HG03064 (cell line): ENCODE measurements at regions not wholly inside any gene's neighbourhood (a gene's known extent, or its start where the extent isn't known, plus 50 kb on each side); places are given as distances from the start of the nearest gene placed in this dataset.
"Not testable (repeated sequence)": the region's sequence is repeated elsewhere in the genome, so short reads cannot be mapped to it uniquely, and the experiment has no call there.

Source experiments
- ATAC-seq: cut with Tn5 transposase; IDR thresholded peaks from one replicate; pipeline ENCODE4 v1.9.1; 2021; ENCODE audit warnings: low read depth; ENCODE audit not compliant: unreplicated experiment

DNA sequence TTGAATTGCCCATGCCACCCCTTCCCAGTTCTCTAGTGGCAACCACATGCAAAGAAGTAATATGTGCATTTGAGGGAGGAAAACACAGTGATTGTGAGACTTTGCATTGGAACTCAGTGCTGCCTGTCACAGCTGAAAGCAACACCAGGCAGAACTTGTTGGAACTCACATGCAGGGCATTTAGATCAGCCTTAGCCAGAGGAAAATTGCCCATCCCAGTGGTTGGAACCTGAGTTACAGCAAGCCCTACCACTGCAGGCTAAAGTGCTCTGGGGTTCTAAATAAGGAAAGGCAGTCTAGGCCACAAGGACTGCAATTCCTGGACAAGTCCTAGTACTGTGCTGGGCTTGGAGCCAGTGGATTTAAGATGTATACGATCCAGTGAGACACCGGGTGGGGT, 245.3 kb upstream of the UFL1 start:
- ATAC-seq: no peak

DNA sequence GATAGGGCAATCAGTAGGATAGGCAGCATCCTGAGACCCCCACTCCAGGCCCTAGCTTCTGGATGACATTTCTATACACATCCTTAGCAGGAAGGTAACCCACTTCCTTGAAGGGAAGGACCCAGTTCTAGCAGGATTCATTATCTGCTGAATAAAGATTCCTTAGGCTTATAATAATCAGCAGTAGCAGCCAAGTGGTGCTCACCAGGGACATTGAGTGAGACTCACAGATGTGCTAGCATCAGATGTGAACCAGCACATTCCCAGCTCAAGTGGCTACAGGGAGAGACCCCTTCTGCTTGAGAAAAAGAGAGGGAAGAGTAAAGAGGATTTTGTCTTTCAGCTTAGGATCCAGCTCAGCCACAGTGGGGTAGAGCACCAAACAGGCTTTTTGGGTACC, 244.8 kb upstream of the UFL1 start:
- ATAC-seq: no peak

DNA sequence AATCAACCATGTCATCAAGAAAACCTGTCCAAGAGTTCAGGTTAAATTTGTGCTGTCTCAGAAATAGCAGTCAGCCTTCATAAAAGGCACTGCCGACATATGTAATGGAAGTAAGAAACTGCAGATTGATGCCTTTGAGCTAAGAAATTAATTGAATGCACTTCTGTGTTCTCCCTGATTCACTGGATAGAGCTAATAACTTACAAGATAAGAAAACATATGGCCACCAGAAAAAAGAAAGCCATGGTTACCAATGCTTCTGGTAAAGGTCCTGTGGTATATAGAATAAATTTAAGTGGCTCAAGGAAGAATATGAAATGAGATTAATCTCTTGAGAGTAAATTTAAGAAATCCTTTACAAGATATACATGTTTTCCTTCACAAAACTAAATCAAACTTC, 242.5 kb upstream of the UFL1 start:
- no peak for ATAC-seq

DNA sequence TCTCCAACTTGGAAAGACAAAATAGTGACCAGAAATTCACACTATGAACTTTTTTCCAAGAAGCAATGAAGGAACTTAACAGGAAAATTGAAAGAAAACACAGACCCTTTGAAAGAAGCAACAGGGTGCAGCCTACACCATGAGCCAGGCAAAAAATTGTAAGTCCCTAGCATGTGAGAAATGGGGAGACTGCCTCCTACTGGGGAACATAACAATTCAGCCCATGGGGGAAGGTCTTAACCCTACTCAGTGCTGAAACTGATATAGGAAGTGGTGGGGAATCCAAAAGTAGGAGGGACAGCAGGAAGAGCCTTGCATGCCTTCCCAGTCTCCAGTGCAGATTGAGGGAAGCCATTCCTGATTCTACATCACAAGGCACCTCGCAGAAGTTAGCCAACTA, 235.1 kb upstream of the UFL1 start:
- ATAC-seq: no peak

DNA sequence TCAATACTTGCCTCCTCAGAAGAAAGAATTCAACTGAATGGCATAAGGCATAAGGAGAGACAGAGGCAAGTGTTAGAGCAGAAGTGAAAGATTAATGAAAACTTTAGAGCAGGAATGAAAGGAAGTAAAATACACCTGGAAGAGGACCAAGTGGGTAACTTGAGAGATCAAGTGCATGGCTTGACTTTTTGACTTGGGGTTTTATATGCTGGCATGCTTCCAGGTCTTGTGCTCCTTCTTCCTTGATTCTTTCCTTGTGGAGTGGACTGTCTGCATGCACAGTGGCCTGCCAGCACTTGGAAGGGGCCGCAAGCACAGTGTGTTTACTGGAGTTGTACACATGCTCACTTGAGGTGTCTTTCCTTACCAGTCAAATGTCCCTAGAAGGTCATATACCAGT, 222.1 kb upstream of the UFL1 start:
- ATAC-seq: no peak

DNA sequence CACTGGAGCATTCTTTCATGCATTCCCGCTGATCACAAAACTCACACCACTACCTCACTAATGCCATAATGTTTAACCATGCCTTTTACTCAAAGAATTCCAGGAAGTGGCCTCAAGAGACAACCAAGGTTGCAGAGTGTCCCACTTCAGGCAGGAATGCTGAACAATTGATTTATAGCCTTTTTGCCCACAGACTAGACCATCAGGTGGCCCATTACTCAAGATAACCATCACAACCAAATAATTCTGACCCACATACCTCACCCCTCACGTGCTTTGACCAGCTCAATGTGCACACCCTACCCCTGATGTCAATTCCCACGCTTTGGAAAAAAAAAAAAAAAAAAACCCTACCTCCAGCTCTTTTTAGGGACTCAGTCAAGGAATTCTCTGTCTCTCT, 220.6 kb upstream of the UFL1 start:
- no peak for ATAC-seq

DNA sequence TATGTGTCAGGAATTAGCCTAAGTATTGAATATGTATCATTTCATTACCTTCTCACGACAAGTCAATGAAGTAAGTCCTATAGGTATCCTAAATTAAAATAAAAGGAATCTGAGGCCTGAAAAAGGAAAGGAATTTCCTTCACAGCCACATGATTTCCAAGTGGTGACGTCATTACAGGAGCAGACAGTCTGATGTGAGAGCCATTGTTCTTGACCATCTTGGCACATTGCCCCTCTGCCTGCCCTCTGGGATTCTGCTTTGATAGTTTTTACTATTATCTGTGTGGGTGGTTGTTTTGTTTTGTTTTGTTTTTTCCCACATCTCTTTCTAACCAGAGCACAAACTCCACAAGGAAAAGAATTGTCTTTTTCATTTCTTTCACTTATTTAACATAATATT, 219.8 kb upstream of the UFL1 start:
- no peak for ATAC-seq

DNA sequence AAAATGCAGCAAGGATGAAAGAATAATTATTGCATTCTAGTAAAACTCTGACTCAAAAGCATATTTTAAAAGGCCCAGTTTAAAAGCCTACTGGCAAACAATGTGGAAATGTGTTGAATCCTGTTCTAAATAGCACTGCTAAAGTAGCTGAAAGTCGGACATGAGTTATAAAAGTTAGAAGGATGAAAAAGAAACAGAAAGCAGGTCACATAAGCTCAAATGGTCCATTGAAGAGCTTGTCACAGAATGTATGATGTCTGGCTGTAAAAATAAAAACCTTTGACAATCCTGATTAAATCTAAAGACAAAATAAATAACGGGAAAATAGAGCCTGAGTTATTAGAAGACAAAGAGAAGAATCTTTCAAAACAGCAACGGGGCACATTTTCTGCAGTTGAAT, 218.6 kb upstream of the UFL1 start:
- no peak for ATAC-seq

DNA sequence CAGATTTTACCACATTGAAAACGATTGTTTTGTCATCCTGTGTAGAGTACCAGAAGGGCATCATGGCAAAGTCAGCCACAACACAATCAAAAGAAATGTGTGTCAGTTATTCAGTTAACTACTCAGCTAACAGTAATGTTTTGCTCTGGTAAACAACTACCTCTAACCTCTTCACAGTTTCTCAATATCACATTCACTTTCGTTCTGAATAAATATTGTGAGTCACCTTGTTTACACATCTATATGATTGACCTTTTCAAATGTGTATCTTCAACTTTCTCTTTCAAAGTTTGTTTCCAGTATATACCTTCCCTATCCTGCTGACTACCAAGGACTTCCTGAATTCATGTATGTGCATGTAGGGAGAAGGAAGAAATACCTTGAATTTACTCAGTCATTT, 216.6 kb upstream of the UFL1 start:
- ATAC-seq: peak; percentile 98

DNA sequence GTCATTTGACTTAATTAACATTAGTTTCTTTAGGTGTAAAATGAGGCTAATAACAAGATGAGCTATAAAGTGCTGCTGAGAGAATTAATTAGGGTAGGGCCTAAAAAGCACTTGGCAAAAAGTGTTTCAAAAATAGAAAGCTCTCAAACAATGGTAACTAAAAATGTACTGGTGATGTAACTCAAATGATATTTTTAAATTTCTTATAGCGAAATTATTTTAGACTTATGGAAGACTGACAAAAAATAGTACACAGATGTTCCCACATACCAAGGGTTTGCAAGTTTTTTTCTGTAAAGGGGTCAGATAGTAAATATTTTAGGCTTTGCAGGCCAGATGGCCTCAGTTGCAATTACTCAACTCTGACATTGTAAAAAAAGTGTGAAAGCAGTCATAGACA, 190.7 kb upstream of the UFL1 start:
- no peak for ATAC-seq

DNA sequence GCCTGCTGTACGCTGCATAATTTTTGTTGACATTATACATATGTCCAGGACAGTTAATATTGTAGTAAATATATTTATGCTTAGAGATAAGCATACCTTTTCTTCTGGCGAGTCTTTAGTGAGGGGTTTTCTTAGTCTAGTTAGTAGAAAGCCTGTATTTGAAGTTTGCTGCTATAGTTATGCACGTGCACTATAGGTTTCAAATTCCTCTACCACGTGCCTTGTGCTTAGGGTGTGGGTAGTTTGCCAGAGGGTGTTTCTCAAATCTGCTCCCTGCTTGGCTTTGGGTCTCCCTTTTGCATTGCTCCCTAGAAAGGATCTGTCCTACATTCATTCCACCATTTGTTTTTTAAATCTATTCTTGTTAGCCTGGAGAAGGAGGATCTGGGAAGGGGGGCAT, 181.4 kb upstream of the UFL1 start:
- ATAC-seq: no peak

DNA sequence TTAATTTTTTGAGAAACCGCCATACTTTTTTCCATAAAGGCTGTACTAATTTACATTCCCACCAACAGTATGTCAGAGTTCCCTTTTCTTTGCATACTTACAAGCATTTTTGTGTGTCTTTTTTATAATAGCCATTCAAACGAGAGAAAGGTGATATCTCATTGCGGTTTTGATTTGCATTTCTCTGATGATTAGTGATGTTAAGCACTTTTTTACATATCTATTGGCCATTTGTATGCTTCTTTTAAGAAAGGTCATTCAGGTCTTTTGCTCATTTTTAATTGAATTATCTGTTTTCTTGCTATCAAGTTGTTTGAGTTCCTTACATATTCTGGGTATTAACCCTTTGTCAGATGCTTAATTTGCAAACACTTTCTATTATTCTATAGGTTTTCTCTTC, 176.1 kb upstream of the UFL1 start:
- no peak for ATAC-seq

DNA sequence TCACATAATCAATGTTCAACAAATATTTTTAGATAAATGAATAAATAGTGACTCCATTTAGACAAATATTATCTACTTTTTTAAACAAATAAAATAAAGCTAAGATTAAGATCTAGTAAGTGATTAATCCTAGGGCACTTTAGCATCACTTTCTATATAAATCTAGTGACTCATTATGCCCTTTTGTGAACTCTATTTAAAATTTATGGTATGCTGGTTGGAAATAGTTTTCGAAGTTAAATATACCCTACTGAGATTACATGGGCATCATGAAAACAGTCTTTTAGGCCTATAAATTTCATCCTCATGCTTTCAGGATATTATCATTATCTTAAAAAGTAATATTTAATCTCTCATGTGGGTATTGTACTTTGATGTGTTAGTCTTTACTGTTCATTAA, 140.4 kb upstream of the UFL1 start:
- no peak for ATAC-seq

DNA sequence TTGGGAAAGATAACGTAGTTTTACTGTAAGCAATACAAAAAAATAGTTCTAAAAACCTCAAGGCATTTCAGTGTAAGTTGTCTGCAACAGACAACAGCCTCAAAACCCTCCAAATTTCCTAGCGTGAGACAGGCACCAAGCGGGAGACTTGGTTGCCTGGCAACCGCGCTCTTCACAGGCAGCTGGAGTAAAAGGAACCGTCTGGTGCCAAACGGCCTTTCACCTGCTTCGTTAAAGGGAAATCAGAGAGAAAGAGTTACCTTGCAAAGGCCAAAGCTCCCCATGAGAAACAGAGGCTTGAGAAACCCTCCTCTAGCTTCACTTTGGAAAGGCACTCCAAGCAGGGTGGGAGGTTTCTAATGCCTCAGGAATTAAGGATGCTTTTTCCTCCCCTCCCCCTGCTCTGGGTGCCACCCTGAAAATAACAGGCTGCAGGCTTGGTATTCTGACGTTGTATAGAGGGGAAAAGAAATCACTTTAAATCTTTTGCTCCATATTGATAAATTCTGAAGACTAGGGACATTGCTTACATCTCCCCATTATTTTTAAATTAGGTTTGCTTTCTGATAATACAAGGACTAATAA, 129.7 kb upstream of the UFL1 start:
- no peak for ATAC-seq

DNA sequence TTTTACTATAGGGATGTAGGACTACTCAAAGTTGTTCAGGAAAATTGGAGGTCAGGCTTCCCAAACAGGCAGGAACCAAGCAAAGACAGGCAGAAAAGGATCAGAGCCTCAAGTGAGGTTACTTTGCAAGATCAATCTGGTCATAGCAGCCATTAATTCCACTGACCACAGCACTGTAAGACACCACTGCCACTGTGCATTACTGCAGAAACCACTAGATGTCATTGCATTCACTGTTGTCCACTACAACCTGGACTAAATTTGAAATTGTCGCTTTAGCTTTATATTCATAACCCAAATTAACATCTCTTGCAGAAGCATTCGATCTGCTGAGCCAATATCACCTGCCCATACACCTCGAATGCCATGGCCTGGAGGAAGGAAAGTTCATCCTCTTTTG, 126.9 kb upstream of the UFL1 start:
- no peak for ATAC-seq

DNA sequence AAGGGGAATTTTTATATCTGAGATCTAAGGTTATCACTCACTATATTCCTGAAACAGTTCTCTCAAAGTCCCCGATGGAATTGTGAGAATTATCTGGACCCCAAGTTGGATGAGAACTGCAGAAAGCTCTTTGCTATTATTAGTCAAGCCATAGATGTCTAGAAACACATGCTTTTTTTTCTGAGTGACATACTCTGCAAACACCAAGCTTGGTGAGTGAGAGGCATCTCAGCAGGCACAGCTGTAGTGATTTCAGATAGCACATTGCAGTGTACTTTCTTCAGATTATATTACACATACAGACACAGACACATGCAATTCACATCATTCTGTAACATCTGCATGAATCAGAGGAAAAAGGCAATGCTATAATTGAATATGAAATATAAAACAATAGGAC, 111.1 kb upstream of the UFL1 start:
- no peak for ATAC-seq

DNA sequence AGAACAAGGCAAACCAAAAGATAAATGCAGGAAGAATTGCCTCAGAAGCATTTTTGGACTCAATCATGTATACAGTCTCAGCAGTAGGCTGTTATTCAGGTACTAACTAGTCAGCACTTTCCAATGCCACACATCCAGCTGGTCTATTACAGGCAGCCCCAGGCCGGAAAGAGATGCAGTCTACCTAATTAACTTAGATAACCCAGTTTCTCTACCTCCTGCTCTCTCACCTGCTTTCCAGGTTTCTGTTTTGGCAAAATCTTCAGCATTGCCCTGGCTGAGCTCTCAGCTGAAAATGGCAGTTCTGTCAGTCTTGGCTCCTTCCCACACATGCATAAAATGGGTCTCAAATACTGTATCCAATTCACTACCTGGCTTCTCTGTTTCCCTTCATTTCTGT, 101.3 kb upstream of the UFL1 start:
- no peak for ATAC-seq

DNA sequence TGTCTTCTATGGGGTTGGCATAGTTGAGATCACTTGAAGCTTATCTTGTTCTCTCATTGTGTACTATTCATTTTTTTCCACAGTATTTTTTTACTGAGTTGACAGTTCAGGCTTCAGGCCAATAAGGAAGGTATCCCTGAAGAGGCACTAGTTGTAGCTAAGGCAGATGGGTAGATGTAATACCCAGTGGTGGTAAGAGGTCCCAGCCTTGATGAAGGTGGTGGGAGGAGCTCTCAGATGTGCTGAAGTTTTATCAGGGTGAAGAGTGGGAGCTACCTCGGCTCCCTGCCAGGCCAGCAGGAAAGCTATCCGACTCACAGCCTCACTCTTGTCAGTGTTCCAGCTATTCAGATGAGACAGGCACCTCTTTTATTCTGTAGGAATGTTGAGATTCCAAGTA, 87.7 kb upstream of the UFL1 start:
- ATAC-seq: no peak

DNA sequence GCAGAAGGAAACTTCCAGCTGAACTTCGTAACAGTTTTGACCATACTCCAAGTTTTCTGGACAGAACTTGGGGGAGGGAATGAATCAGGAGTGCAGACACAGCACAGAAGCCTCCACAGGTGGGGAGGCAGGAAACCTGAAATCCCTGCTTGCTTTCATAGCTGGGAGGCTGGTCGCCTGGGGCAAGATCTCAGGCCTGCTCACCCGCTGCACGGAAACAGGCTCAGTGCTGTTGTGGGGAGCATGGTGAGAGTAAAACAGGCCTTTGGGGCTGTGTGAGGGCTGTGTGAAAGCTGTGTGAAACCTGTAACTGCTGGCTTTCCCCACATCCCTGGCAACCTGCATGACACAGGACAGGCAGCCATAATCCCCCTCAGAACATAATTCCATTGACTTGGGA, 85.2 kb upstream of the UFL1 start:
- ATAC-seq: no peak

DNA sequence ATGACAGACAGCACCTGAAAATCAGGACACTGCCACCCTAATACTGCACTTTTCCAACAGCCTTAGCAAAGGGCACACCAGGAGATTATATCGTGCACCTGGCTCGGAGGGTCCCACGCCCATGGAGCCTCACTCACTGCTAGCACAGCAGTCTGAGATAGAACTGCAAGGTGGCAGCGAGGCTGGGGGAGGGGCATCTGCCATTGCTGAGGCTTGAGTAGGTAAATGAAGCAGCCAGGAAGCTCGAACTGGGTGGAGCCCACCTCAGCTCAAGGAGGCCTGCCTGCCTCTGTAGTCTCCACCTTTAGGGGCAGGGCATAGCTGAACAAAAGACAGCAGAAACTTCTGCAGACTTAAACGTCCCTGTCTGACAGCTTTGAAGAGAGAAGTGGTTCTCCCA, 84.4 kb upstream of the UFL1 start:
- not testable (repeated sequence) for ATAC-seq

DNA sequence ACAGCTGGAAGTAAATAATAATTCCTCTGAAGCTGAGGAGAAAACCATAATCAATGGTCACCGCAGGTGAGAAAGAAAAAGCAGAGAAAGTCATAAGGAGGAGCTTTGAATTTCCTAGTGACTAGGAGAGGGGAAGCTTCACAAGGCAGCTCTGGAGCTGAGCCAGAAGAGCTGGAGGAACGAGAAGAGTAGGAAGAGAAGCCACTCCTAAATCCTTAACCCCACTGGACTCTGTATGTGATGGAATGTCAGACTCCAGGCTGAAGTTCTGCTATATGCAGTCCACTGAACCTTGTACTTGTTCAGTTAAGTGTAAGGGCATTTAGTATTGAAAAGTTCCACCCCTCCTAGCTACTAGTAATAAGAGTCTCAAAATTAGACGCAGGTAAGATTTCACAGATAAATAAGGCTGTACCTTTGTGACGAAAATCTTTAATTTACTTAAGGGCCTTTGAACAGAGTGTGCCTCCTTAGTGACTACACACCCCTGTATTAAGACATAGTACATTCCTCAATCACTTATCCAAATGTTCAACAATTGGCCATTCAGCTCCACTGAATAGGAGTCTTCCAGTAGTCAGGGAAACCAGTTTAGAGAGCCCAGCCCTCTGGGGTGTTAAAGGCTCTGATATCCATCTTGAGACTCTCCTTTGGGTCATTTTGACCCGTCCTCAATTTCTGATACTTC, 71.4 kb upstream of the UFL1 start:
- ATAC-seq: no peak

DNA sequence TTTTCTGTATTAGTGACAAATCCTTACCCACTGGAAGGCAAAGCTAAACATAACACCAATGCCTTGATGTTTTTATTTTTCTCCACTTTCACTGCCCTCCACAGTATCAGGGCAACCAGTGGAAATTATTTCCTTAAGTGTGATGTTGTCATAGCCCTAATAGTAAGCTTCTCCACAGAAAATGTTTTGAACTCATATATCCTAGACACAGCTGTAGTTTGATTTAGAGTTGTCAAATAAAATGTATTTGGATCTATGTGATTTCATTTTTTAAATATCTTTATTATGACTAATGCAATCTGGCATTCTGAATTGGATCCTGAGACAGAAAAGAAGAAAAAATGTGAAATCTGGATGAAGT, 70.9 kb upstream of the UFL1 start:
- no peak for ATAC-seq

DNA sequence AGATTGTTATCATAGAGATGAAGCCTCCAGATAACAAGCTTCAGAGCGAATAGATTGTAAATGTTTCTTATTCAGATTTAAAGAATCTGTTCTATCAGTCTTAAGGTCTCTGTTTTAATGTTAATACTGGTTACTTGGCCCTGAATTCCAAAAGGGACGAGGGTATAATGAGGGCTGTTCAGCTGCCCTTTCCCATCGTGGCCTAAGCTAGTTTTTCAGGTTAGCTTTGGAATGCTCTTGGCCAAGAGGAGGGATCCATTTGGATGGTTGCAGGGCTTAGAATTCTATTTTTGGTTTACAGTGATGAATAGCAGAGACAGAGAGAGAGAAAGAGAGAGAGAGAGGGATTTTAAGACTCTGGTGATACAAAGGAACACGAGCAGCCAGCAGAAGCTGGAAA, 62.8 kb upstream of the UFL1 start:
- no peak for ATAC-seq
